GM03348 (cell line): ENCODE measurements at regions not wholly inside any gene's neighbourhood (a gene's known extent, or its start where the extent isn't known, plus 50 kb on each side); places are given as distances from the start of the nearest gene placed in this dataset.

Experiments
- DNase-seq: peaks from one replicate; pipeline ENCODE4 v3.0.0; 2012; ENCODE audit warnings: low spot score

DNA sequence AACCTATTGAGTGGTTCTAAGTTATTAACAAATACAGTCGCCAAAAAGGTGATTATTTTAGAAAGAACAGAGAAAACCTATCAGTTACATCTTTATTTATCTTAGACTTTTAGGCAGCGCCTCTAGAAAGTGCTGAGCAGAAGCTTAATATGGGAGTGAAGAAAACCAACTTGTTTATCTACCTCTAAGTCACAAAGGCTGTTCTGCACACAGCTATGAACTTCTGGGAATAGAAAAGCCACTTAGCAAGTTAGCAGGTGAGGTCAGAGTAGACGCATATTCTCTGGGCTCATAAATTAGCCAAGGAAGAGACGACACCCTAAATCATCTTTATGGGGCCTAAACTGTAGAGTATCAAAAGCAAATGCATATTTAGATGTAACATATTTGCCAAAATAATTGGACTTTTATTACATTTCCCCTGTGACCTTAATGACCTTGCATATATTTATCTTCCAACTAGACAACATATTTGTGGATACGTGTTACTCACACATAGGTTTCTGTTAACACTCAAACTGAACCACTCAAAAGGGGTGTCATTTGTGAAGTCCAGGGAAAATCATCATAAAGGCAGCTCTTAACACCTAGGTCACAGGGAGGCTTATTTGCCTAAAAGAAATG is 267.1 kb downstream of the ADGB start:
- DNase-seq, result no peak

DNA sequence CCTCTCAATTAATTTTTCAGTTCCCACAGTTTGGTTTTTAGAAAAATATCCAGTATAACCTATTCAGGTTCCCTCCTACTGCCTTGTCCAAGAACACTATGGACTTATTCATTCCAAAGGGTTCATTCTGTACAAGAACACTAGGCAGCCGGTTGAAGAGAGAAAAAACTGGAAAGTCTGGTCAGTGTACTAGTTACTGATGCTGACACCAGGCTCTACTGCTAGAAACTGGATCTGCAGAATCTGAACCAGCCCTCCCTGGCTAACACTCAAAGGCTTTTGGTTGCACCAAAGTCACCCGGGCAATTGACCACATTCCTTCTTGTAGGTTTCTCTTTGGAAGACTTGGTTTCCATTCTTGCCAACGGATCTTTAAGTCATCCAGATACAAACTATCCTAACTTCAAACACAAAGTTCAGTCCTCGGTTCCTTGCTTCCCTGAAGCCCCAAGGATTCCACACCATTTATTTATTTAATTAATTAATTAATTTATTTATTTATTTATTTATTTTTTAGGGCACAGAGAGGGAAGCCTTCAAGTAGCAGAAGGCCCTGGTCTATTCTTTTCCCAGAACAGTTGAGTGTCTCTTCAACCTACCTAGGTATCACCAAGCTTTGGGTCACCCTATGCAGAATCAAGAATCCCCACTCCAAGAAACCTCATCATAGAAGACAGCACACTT is 268.1 kb downstream of the ADGB start:
- DNase-seq, result no peak

- no peak for DNase-seq
Observed at GRCh38 chr6:146868671-146869209, 270.0 kb downstream of the ADGB start.

- no peak for DNase-seq
Observed at GRCh38 chr6:146870760-146871159, 272.0 kb downstream of the ADGB start.

GRCh38 chr6:146871611-146872425 is 273.0 kb downstream of the ADGB start:
- DNase-seq, result peak; percentile 22

DNA sequence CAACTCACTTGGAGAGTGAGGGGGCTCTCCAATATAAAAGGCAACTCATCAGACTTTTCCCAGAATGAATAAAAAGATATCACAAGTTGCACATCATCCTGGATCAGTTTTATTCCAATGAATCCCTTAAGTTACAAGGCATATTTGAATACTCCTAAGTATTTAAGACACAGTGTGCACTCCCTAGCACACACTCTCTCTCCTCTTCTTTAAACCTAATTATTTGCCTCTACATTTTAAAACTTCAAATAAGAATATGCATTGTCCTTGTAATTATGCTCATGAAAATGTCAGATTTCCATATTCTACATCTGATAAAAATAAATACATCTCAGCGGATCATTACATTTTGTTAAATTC is 273.6 kb downstream of the ADGB start:
- DNase-seq, result no peak

- DNase-seq, result no peak
Observed at GRCh38 chr6:146874278-146875018, 275.7 kb downstream of the ADGB start.

- no peak for DNase-seq
Observed at GRCh38 chr6:146875927-146876270, 277.1 kb downstream of the ADGB start.

DNA sequence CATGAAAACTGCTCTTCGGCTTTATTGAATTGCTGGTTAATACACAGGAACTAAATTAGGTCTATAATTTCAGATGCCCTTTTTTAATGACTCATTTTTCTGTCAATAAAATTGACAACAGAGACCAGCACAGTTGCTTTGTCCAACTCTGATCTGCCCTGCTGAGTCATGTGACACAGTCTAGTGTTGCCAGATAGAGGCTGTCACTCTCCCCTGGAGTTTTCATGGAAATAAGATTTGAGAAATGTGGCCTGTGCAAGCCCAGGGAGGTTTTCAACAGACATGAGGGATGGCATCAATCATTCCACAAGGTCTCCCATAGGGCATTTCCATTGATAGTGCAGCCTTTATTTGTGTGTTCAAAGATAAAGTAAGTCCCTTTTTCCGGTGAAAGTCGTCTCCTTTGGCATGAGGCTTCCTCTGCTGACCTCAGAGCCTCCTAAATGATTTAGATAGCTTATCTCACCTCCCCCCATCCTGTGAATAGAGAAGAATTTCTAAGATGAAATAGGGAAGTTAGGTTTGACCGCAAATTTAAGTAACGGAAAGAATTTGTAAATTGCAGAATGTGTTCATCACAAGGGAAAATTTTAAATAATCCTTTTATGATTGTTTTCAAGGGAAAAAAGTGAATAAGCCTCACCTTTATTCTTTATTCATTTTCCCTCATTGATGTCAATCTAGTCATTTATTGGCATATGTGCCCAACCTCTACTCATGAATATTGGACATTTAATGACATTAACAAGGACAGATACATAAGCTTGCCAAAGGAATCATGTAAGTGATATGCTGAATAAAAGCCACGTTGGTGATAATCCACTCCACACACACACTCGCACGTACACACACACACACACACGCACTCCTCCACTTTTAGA is 277.7 kb downstream of the ADGB start:
- DNase-seq, result no peak

DNA sequence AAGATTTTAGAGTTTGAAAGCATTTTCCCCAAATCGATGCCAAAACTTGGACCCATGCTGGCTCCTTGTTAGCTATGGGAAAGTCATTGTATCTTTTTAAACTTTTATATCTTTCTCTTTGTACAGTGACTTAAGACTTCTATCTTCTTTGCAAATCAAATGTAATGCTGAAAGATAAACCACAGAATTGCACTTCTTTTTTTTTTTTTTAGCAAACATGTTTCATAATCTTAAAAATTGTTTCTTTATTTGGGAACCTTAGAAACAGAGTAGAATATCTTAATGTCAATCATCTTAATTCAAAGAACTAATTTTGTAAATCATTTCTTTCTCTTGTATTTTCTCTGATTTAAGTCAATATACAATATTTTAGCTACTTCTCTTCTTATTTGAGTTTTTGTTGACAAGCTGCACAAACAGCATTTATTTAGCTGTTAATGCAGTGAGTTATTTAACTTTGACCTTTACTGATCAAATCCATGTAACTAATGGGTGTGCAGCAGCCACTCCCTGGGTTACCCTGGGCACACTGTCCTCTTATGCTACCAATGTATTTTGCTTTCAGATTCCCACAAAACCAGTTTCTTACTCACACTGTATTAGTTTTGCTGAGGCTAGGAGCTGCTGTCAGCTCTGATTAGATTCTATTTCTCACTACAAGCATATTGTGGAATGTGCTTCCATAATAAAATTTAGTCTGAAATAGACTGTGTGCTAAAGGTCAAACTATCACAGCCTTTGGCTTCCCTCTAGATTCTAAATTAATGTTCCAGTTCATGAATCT is 279.6 kb downstream of the ADGB start:
- DNase-seq, result no peak

GRCh38 chr6:146878952-146879340 is 280.2 kb downstream of the ADGB start:
- DNase-seq, result no peak

DNA sequence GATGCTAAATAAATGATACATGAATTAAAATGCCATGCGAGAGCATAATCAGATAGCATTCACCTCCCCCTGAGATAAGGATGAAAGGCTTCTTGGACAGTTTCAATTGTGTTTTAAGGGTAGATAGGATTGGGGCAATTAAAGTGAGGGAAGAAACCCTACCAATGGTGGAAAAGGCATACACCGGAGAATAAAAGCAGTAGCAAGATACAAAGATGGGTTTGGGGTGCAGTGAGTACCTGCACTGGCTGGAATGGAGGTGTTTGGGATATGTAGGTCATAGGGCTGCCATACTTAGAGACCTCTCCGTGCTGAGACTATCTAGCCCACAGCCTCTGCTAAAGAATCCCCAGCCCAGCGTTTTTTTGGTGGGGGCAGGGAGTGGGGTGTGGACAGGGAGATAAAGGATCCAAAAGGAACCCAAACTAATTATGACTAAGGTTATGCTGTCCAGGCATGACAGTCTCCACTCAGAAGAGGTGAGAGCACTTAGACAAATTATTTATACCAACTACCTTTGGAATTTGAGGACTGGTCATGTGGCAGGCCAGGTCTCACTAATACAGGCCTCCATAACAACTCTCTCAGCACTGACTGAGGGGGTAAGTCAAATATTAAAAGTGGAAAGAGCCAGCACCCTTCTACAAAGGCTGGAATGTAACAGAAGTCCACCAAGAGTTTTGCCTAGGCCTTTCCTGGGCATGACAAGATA is 280.8 kb downstream of the ADGB start:
- DNase-seq, result no peak

DNA sequence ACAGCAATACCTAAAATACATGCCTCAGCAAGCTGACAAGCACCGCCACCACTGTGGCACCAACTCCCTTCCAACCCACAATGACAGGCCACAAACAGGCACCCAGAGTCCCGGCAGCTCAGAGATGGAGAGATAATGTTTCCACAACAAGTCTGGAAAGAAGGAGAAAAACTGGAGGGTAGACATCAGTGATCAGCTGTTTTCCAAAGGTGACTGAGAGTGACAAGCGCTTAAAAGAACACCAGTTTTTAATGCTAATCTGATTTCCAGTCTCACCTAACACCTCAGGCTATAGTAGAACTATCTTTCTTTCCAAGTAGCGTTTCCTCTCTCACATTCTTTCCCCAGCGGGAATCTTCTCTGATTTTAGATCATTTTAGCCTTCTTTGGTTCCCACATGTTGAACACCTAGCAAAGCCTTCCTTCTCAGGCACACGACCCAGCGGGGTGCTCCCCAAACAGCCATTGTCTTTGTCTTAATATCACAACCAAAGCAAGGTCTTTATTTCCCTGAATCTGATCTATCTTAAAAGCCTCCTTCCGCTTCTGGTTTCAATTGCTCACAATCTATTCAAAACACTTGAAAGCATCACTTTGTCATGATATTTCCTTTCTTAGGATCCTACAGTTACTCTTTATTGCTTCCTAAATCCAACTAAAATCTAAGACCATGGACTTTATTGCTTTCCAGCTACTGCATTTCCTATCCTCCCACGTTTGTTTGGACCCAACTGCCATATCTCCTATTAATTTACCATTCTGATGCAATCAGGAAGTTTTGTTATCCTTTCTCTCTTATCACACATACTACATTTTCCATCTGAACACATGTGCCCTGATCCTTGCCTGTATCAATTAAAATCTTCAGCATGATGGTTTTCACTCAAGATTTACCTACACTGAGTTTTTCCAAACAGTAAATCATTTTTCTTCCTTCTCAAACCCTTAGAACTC is 282.7 kb downstream of the ADGB start:
- no peak for DNase-seq

DNA sequence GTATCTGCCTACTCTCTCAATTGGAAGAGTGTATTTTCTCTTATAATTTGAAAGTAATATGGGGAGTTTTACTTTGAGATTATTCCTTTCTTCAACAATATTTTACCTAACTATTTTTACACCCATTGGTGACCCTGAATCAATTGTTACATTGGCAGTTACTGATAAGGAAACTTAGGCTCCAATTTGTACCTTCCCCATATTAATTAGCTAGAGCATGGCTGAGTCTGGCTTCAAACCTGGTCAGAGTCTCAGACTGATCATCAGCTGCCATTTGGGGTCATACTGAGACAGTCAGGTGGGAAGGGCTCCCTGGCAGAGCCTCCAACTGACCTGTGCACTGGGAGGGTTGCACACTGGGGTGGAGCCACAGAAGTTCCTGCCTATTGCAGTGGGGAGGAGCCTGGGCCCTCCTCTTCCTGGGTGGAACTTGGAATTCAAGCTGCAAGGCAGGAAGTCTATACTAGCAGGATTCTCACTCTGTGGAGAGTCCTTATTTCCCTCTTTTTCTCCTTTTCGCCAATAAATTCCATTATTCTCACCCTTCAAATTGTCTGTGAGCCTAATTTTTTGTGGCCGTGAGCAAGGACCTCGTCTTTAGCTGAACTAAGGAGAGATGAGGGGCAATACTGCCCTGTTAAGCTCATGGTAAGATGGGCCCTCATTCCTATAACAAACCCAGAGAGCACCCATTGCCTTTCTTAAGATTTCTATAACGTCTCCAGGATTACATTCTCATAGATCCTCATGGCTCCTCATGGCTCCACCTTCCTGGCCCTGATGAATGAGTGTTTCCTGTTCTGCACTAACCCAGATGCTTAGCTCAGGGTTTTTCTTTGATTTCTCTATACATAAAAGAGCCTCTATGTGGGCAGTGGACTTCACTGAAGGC is 285.1 kb downstream of the ADGB start:
- DNase-seq, result no peak

DNA sequence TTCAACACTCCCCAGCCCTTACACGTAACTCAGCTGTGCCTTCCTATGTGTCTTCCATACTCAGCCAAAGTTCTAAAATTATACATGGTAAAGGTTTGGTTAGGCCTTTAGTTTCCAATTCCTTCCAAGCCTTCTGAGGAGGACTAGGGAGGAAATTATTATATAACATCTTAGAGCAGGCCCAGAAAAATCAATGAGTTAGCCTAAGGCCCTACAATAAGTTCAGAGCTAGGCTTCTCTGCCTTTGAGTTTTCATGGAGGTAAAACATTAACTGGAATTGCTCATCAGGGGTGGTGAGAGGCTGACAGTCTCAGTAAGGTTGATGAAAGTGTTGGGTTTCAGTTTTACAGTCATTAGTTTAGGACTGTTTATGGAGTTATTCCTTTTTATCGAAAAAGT is 286.0 kb downstream of the ADGB start:
- DNase-seq, result no peak

DNA sequence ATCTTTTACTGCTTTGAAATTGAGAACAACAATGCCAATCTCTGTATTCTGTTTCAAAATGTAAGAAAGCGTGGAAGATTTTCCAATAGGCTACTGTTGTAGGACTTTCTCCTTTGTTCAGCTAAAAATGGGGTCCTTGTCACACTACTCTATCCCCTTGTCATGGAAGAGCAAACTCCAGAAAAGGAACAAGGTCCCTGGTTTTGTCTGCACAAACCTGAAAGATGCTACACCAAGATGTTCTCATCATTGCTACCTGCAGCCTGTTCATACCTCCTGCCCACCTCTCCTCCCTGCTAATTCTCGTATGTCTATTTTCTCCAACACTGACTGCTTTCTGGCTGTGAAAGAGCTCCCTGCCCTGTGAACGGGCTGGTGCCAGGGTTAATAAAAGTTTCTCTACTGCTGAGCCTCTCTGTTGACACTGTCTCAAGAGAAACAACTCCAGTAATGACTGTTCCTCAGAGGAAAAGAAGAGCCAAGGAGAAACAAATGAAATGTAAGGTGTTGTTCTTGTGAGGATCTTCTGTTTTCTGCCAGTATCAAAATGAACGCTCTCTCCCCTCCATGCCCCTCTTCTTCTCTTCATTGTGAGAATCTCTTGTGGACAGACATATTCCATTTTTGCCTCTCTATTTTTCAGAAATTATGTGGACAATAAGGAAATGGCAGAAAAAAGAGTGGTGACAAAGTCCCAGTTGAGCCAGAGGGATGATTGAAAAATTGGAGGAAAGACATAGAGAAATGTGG is 287.1 kb downstream of the ADGB start:
- DNase-seq, result no peak
